ENCODE measurements at regions not wholly inside any gene's neighbourhood (a gene's known extent, or its start where the extent isn't known, plus 50 kb on each side); places are given as distances from the start of the nearest gene placed in this dataset.

DNA sequence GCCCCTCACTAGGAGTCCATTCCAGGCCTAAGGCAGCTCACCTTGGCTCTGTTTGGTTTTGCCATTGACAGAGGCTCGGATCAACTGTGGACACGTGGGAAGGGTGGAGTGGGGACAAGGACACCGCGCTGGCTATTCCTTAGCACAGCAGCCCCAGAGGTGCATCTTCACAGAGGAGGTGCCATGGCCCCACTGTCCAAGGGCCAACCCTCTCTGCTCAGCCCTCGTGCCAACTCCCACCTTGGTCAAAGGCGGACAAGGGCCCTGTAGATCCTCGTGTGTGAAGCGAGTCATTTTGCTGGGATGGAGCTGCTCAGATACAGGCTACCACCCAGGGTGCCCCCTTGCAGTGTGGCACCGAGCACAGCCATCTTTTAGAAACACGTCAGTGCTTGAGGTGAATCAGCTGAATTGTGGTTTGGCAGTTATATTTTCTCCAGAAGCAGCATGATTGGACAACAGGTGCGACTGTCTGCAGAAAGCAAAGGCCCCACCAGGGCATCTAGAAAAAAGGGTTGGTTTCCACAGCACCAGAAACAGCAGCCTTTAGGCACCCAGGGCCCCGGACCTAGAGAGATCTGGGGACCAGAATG, 192.1 kb upstream of the GPR12 start:
- 84 to 87% methylated on average over 12 of the region's 12 CpGs for WGBS, 2 donors
- TF ChIP-seq, protein P1, sequence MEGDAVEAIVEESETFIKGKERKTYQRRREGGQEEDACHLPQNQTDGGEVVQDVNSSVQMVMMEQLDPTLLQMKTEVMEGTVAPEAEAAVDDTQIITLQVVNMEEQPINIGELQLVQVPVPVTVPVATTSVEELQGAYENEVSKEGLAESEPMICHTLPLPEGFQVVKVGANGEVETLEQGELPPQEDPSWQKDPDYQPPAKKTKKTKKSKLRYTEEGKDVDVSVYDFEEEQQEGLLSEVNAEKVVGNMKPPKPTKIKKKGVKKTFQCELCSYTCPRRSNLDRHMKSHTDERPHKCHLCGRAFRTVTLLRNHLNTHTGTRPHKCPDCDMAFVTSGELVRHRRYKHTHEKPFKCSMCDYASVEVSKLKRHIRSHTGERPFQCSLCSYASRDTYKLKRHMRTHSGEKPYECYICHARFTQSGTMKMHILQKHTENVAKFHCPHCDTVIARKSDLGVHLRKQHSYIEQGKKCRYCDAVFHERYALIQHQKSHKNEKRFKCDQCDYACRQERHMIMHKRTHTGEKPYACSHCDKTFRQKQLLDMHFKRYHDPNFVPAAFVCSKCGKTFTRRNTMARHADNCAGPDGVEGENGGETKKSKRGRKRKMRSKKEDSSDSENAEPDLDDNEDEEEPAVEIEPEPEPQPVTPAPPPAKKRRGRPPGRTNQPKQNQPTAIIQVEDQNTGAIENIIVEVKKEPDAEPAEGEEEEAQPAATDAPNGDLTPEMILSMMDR (IDR thresholded peaks at IDR 0.05; ENCODE audit: control extremely low read depth, extremely low read depth) = no peak
- ATAC-seq (ENCODE audit: insufficient read depth, low FRiP score) (no peak), DNase-seq (no peak)
- H3K27me3 ChIP-seq (ENCODE audit: control insufficient read depth in 3 of 3, insufficient read depth in 3 of 3, low read length in 2 of 3) = no peaks in the 10 kb centered on the region
- no peak overlapping the region for H3K4me3 ChIP-seq
- no peaks in the 10 kb centered on the region for H3K9me3 ChIP-seq (ENCODE audit: control insufficient read depth in 4 of 4, insufficient read depth in 3 of 4, low read length in 3 of 4)
- no peak overlapping the region for H3K27ac ChIP-seq (ENCODE audit: low read depth in 1 of 2, low read length in 1 of 2)
- no peak overlapping the region for H3K9ac ChIP-seq (ENCODE audit: insufficient read depth in 1 of 2, low read length in 2 of 2)
- H3K36me3 ChIP-seq (ENCODE audit: control insufficient read depth in 4 of 4, insufficient read depth in 4 of 4, low read length in 4 of 4) = no peaks in the 10 kb centered on the region
- H3K4me1 ChIP-seq (ENCODE audit: control insufficient read depth in 5 of 5, insufficient read depth in 5 of 5, low read length in 5 of 5) = peaks cover 0 to 5% (median 1%) of the 10 kb centered on the region in 5 donors

DNA sequence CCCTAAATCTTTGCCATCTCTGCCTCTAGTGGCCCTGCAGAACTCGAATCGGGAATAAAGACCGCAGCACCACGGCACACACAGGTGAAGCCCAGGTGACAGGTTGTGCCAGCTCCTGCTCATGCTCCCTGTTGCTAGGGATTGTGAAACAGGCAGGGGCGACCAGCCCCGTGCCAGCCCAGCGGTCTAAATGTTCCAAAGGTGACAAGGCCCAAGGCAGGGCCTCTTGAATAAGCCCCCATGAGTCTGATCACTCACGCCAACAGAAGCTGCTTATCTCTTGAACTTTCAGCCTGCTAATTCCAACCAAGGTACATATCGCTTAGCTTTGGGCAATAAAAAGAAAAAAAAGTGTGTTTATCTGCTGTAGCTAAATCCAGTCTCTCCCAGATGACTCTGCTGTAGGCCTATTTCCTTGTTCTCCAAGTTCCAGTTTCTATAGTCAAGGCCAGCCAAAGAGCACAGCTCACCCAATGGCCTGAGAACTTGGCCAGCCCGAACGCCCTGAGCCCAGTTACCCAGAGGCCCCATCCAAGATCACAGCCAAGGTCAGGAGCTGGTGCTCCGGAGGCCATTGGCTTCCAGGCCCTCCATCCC, 191.1 kb upstream of the GPR12 start:
- DNase-seq (no peak), ATAC-seq (ENCODE audit: insufficient read depth, low FRiP score) (no peak)
- H3K36me3 ChIP-seq (ENCODE audit: control insufficient read depth in 4 of 4, insufficient read depth in 4 of 4, low read length in 4 of 4) = no peaks in the 10 kb centered on the region
- H3K4me1 ChIP-seq (ENCODE audit: control insufficient read depth in 5 of 5, insufficient read depth in 5 of 5, low read length in 5 of 5) = peaks cover 0 to under 1% (median 0%) of the 10 kb centered on the region in 5 donors
- WGBS, 2 donors = 78 to 80% methylated on average over 12 of the region's 12 CpGs
- no peak overlapping the region for H3K4me3 ChIP-seq
- H3K9ac ChIP-seq (ENCODE audit: insufficient read depth in 1 of 2, low read length in 2 of 2) = no peak overlapping the region
- TF ChIP-seq, protein P1 (IDR thresholded peaks at IDR 0.05; ENCODE audit: control extremely low read depth, extremely low read depth) = no peak
- H3K27ac ChIP-seq (ENCODE audit: low read depth in 1 of 2, low read length in 1 of 2) = no peak overlapping the region
- H3K9me3 ChIP-seq (ENCODE audit: control insufficient read depth in 4 of 4, insufficient read depth in 3 of 4, low read length in 3 of 4) = no peaks in the 10 kb centered on the region
- H3K27me3 ChIP-seq (ENCODE audit: control insufficient read depth in 3 of 3, insufficient read depth in 3 of 3, low read length in 2 of 3) = no peaks in the 10 kb centered on the region

DNA sequence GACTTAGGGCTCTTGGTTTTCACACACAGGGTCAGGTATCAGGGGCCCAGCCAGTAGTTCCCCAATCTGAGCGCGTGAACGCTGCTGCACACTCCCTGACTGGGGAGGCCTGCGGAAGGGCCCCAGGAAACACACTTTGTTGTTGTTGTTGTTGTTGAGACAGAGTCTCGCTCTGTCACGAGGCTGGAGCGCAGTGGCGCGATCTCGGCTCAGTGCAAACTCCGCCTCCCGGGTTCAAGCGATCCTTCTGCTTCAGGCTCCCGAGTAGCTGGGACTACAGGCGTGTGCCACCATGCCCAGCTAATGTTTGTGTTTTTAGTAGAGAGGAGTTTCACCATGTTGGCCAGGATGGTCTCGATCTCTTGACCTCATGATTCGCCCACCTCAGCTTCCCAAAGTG, 190.4 kb upstream of the GPR12 start:
- no peak overlapping the region for H3K9ac ChIP-seq (ENCODE audit: insufficient read depth in 1 of 2, low read length in 2 of 2)
- no peaks in the 10 kb centered on the region for H3K9me3 ChIP-seq (ENCODE audit: control insufficient read depth in 4 of 4, insufficient read depth in 3 of 4, low read length in 3 of 4)
- H3K36me3 ChIP-seq (ENCODE audit: control insufficient read depth in 4 of 4, insufficient read depth in 4 of 4, low read length in 4 of 4) = no peaks in the 10 kb centered on the region
- no peak for DNase-seq
- H3K27ac ChIP-seq (ENCODE audit: low read depth in 1 of 2, low read length in 1 of 2) = no peak overlapping the region
- no peak for ATAC-seq (ENCODE audit: insufficient read depth, low FRiP score)
- TF ChIP-seq, protein P1 (IDR thresholded peaks at IDR 0.05; ENCODE audit: control extremely low read depth, extremely low read depth) = no peak
- H3K27me3 ChIP-seq (ENCODE audit: control insufficient read depth in 3 of 3, insufficient read depth in 3 of 3, low read length in 2 of 3) = no peaks in the 10 kb centered on the region
- no peaks in the 10 kb centered on the region for H3K4me1 ChIP-seq (ENCODE audit: control insufficient read depth in 5 of 5, insufficient read depth in 5 of 5, low read length in 5 of 5)
- WGBS, 2 donors = 87 to 93% methylated on average over 17 of the region's 17 CpGs
- no peak overlapping the region for H3K4me3 ChIP-seq

DNA sequence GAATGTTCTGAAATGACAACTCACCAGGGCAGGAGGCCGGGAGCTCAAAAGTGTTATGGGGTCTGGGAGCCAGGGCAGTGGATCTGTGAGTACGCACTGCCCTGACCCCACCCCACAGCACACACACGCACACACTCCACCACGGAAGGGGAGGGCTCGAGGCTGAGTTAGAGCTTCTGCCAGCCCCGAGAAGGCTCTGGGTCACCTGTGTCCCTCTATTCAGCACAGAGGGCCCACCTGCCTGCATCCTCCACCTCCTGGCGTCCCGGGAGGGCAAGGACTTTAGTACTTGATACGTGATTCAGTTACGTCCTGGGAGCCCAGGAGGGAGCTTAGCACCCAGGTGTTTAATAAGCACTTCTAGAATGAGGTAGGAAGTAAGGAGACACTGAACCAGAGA, 190.0 kb upstream of the GPR12 start:
- H3K9ac ChIP-seq (ENCODE audit: insufficient read depth in 1 of 2, low read length in 2 of 2) = no peak overlapping the region
- H3K4me3 ChIP-seq = no peak overlapping the region
- H3K27ac ChIP-seq (ENCODE audit: low read depth in 1 of 2, low read length in 1 of 2) = no peak overlapping the region
- no peaks in the 10 kb centered on the region for H3K36me3 ChIP-seq (ENCODE audit: control insufficient read depth in 4 of 4, insufficient read depth in 4 of 4, low read length in 4 of 4)
- DNase-seq (no peak), ATAC-seq (ENCODE audit: insufficient read depth, low FRiP score) (no peak)
- no peaks in the 10 kb centered on the region for H3K4me1 ChIP-seq (ENCODE audit: control insufficient read depth in 5 of 5, insufficient read depth in 5 of 5, low read length in 5 of 5)
- no peaks in the 10 kb centered on the region for H3K9me3 ChIP-seq (ENCODE audit: control insufficient read depth in 4 of 4, insufficient read depth in 3 of 4, low read length in 3 of 4)
- TF ChIP-seq, protein P1 (IDR thresholded peaks at IDR 0.05; ENCODE audit: control extremely low read depth, extremely low read depth) = no peak
- 80 to 95% methylated on average over 10 of the region's 10 CpGs for WGBS, 2 donors
- H3K27me3 ChIP-seq (ENCODE audit: control insufficient read depth in 3 of 3, insufficient read depth in 3 of 3, low read length in 2 of 3) = no peaks in the 10 kb centered on the region

Measured in lung (tissue), 11 donors.